IPS-18a (cell line): ENCODE measurements at regions not wholly inside any gene's neighbourhood (a gene's known extent, or its start where the extent isn't known, plus 50 kb on each side); places are given as distances from the start of the nearest gene placed in this dataset.
"Not testable (repeated sequence)": the region's sequence is repeated elsewhere in the genome, so short reads cannot be mapped to it uniquely, and the experiment has no call there.

ENCODE experiments used
- H3K27ac ChIP-seq: one replicate; pipeline ENCODE4 v1.5.1; 2013; ENCODE audit warnings: low read length
- H3K27me3 ChIP-seq: one replicate; pipeline ENCODE4 v1.6.1; 2013; ENCODE audit warnings: mild to moderate bottlenecking, low read length; ENCODE audit not compliant: control insufficient read depth, insufficient read depth
- H3K36me3 ChIP-seq: one replicate; pipeline ENCODE4 v1.6.1; 2013; ENCODE audit warnings: low read depth, low read length; ENCODE audit not compliant: control insufficient read depth
- H3K4me1 ChIP-seq: one replicate; pipeline ENCODE4 v1.6.1; 2013; ENCODE audit warnings: low read depth, low read length; ENCODE audit not compliant: control insufficient read depth
- H3K4me3 ChIP-seq: one replicate; pipeline ENCODE4 v1.5.1; 2013; ENCODE audit warnings: low read length
- H3K9ac ChIP-seq: one replicate; pipeline ENCODE4 v1.6.1; 2013; ENCODE audit warnings: mild to moderate bottlenecking, low read length, moderate library complexity
- H3K9me3 ChIP-seq: one replicate; pipeline ENCODE4 v1.6.1; 2013; ENCODE audit warnings: low read depth, low read length; ENCODE audit not compliant: control insufficient read depth

GRCh38 chr2:209005371-209005770 lies 418.5 kb upstream of the MAP2 start:
- H3K27ac ChIP-seq: no peak overlapping the region
- H3K9me3 ChIP-seq: peaks cover 15% of the 10 kb centered on the region
- no peak overlapping the region for H3K4me3 ChIP-seq
- H3K27me3 ChIP-seq: no peaks in the 10 kb centered on the region
- no peaks in the 10 kb centered on the region for H3K4me1 ChIP-seq
- H3K9ac ChIP-seq: no peak overlapping the region
- H3K36me3 ChIP-seq: no peaks in the 10 kb centered on the region

GRCh38 chr2:209008636-209009287 lies 415.1 kb upstream of the MAP2 start:
- Histone ChIP-seq H3K9me3 (peaks cover 15% of the 10 kb centered on the region), H3K36me3 (no peaks in the 10 kb centered on the region), H3K27ac (no peak overlapping the region), H3K27me3 (no peaks in the 10 kb centered on the region), H3K4me1 (peaks cover 7% of the 10 kb centered on the region), H3K9ac (no peak overlapping the region), H3K4me3 (no peak overlapping the region)

GRCh38 chr2:209018633-209019032 lies 405.2 kb upstream of the MAP2 start:
- not testable (repeated sequence) for H3K9ac ChIP-seq, H3K9me3 ChIP-seq, H3K27me3 ChIP-seq, H3K4me3 ChIP-seq, H3K27ac ChIP-seq, H3K4me1 ChIP-seq, H3K36me3 ChIP-seq

GRCh38 chr2:209029249-209029648 lies 394.6 kb upstream of the MAP2 start:
- H3K27ac ChIP-seq: no peak overlapping the region

DNA sequence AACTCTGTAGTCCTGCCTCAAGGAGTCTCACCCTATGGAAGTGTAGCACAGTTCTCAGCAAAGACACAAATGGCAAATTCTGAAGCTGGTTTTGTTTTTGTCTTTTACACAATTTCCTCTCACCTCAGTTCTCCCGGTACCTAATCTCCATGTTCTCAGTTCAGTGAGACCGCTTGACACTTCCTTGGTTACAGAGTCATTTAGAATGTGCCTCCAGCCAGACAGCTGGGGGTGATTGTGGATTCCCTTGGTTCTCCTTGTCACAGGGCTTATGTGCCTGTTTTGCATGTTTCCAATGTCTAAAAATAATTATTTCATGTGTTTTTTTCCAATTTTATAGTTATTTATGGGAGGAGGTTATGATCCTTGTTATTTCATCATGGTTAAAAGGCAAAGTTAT lies 379.5 kb upstream of the MAP2 start:
- no peaks in the 10 kb centered on the region for H3K9me3 ChIP-seq
- H3K36me3 ChIP-seq: no peaks in the 10 kb centered on the region
- no peak overlapping the region for H3K9ac ChIP-seq
- peaks cover 3% of the 10 kb centered on the region for H3K4me1 ChIP-seq
- no peak overlapping the region for H3K4me3 ChIP-seq
- no peaks in the 10 kb centered on the region for H3K27me3 ChIP-seq
- H3K27ac ChIP-seq: no peak overlapping the region

More at GRCh38 chr2:209029249-209029648, 394.6 kb upstream of the MAP2 start:
- H3K4me1 ChIP-seq: no peaks in the 10 kb centered on the region
- no peaks in the 10 kb centered on the region for H3K36me3 ChIP-seq
- H3K9me3 ChIP-seq: no peaks in the 10 kb centered on the region
- no peaks in the 10 kb centered on the region for H3K27me3 ChIP-seq
- H3K9ac ChIP-seq: no peak overlapping the region
- H3K4me3 ChIP-seq: no peak overlapping the region

DNA sequence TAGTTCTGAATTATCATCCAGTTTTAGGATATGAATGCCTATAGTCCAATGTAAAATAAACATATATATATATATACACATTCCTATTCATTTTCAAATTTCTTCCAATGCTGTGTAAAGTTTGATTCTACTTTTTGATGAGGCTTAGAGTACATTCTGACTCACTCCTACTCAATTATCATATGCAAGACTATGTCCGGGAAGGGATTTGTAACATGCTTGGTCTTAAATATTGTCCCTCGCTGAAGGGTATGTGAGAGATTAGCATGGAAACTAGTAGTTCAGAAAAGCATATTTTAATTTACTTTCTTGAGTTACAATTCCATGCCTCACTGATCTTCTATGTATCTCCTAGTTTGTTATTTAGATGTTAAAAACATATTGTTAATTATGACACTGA lies 377.7 kb upstream of the MAP2 start:
- H3K36me3 ChIP-seq: no peaks in the 10 kb centered on the region
- H3K9me3 ChIP-seq: no peaks in the 10 kb centered on the region
- H3K4me3 ChIP-seq: no peak overlapping the region
- peaks cover 3% of the 10 kb centered on the region for H3K4me1 ChIP-seq
- H3K27me3 ChIP-seq: no peaks in the 10 kb centered on the region
- H3K9ac ChIP-seq: no peak overlapping the region
- no peak overlapping the region for H3K27ac ChIP-seq

DNA sequence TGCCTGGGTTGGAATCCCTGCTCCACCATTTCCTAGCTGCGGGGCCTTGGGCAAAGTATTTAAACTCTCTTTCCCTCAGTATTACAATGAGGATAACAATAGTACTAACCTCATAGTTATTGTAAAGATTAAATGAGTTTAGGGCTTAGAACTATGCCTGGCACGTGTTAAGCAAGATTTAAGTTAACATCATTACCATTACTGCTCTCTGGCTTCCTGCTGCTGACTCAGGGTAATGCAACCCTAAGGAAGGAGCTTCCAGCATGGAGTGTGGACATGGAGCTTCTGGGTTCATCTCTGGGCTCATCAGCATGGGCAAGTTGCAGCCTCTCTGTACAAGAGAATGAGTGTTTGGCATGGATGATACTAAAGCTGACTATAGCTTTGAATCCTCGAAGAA lies 374.2 kb upstream of the MAP2 start:
- Histone ChIP-seq H3K27ac (no peak overlapping the region), H3K4me1 (peaks cover 3% of the 10 kb centered on the region), H3K9me3 (no peaks in the 10 kb centered on the region), H3K36me3 (no peaks in the 10 kb centered on the region), H3K9ac (no peak overlapping the region), H3K4me3 (no peak overlapping the region), H3K27me3 (no peaks in the 10 kb centered on the region)

DNA sequence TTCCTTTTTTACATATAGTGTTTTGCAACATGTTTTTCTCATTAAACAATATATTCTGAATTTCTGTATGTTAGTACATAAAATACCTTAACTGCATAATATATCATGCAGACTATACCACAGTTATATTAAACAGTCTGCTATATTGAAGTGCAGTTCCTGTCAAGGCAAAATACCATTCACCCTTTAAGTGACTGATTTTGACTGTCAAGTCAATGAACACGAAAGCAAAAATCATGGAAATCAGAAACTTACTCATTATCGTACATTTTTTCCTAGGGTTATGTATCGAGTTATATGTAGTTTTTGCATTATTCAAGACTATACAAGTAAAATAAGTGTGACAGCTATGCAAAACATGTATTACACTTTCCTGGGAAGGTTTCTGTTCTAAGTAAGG lies 361.6 kb upstream of the MAP2 start:
- Histone ChIP-seq H3K9me3 (no peaks in the 10 kb centered on the region), H3K36me3 (no peaks in the 10 kb centered on the region), H3K4me1 (no peaks in the 10 kb centered on the region), H3K27me3 (no peaks in the 10 kb centered on the region), H3K27ac (no peak overlapping the region), H3K9ac (no peak overlapping the region), H3K4me3 (no peak overlapping the region)

GRCh38 chr2:209070262-209070661 lies 353.6 kb upstream of the MAP2 start:
- Histone ChIP-seq H3K9ac (no peak overlapping the region), H3K27me3 (no peaks in the 10 kb centered on the region), H3K4me3 (no peak overlapping the region), H3K4me1 (no peaks in the 10 kb centered on the region), H3K9me3 (no peaks in the 10 kb centered on the region), H3K27ac (no peak overlapping the region), H3K36me3 (no peaks in the 10 kb centered on the region)

DNA sequence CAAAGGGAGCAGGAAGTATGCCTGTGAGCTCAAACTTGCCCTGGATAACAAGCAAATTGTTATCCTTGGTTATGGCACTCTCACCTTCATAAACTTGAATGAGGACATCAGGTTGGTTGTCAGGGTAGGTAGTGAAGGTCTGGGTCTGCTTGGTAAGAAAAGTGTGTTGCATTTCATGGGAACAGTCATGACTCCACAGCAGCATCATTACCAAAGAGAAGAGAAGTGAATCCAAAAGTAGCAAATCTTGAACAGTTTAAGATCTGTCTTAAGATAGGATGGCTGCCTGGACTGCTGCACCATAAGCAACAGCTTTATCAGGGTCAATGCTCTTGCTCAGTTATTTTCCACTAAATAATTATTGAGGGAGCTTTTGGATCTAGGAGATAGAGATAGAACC lies 350.7 kb upstream of the MAP2 start:
- Histone ChIP-seq H3K36me3 (no peaks in the 10 kb centered on the region), H3K9ac (no peak overlapping the region), H3K27ac (no peak overlapping the region), H3K4me3 (no peak overlapping the region), H3K9me3 (no peaks in the 10 kb centered on the region), H3K4me1 (no peaks in the 10 kb centered on the region), H3K27me3 (no peaks in the 10 kb centered on the region)

DNA sequence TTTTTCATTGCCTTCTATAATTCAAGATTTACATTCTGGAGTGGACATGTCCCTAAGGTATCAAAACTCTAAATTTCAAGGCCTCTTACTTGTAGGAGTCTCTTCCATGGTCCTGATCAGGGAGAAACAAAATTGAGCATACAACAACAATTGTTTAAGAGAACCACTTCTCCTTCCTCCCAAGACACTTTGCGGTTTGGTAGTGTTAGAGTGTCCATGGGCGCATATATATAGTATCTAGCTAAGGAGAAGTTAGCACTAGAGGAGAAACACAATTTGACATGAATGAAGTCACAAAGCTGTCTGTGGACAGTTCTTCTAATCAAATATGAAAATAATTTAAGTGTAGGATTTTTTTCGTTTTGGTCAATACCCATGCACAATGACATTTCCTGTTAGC lies 349.1 kb upstream of the MAP2 start:
- H3K27me3 ChIP-seq: no peaks in the 10 kb centered on the region
- no peak overlapping the region for H3K4me3 ChIP-seq
- H3K27ac ChIP-seq: no peak overlapping the region
- H3K9me3 ChIP-seq: no peaks in the 10 kb centered on the region
- no peaks in the 10 kb centered on the region for H3K4me1 ChIP-seq
- no peak overlapping the region for H3K9ac ChIP-seq
- no peaks in the 10 kb centered on the region for H3K36me3 ChIP-seq

- H3K36me3 ChIP-seq: no peaks in the 10 kb centered on the region
- no peak overlapping the region for H3K9ac ChIP-seq
- H3K27me3 ChIP-seq: no peaks in the 10 kb centered on the region
- H3K27ac ChIP-seq: no peak overlapping the region
- H3K4me3 ChIP-seq: no peak overlapping the region
- H3K4me1 ChIP-seq: no peaks in the 10 kb centered on the region
- H3K9me3 ChIP-seq: no peaks in the 10 kb centered on the region
Observed at GRCh38 chr2:209076151-209076550, 347.7 kb upstream of the MAP2 start.
